T47D (cell line): ENCODE measurements at regions not wholly inside any gene's neighbourhood (a gene's known extent, or its start where the extent isn't known, plus 50 kb on each side); places are given as distances from the start of the nearest gene placed in this dataset.

Experiments used
- DNase-seq, 2 experiments: peaks; one replicate each; pipeline versions ENCODE4 v3.0.0 to v3.0.0-alpha.2; 2011 to 2012; ENCODE audit warnings: low read depth in 1 of 2, low spot score in 1 of 2
- JUND ChIP-seq: IDR thresholded peaks from 2 replicates; pipeline ENCODE4 v1.6.1; 2012; ENCODE audit warnings: low read depth
- in situ Hi-C: cut with HindIII; loops from 2 replicates; pipeline ENCODE4 v1.10.0; 2016; ENCODE audit warnings: low sequenced_read_pairs, low pct_unique_long_range_greater_than_20kb

- no peak for DNase-seq
- in situ Hi-C loops = no loop called here
- no peak for TF ChIP-seq JUND
Measured at GRCh38 chr4:11898796-11899195, 470.1 kb upstream of the HS3ST1 start.

DNA sequence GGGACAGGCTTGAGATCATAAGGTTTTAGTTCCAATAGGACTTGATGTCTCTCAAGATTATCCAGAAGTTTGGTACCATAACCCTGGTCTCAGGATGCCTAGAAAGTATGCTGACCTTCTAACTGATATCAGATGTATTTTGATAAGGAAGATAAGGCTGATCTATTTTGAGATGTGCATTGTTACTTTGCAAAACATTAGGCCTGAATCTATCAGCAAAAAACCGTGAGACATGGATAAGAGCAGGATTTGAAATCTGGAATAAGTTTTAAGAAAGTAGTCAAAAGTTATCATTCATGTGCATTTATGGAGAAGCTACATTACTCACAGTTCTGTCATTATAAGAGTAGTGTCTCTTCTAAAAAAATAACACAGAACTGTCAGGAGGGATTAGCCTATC lies 467.1 kb upstream of the HS3ST1 start:
- no peak for TF ChIP-seq JUND
- in situ Hi-C loops = no loop called here
- DNase-seq = no peak

DNA sequence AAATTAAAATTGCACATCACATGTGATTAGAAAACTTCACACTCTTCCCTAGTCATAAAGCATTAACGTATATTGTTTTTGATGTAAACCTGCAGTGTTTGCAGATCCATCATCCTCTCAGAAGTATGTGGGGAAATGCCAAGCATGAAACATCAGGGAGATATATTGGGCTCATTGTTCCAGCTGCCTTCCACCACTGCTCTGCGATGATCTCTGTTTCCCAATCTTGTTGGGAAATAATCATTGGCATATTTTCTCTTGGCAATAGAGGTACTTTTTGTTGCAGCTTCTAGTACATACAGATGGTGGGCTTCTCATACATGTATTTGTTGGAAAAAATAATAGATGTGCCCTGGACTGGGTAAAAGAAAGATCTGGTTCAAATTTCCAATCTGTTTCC lies 466.3 kb upstream of the HS3ST1 start:
- no peak for TF ChIP-seq JUND
- in situ Hi-C loops = no loop called here
- DNase-seq = no peak

GRCh38 chr4:11894221-11894620 lies 465.5 kb upstream of the HS3ST1 start:
- in situ Hi-C loops = no loop called here
- no peak for DNase-seq
- no peak for TF ChIP-seq JUND

DNA sequence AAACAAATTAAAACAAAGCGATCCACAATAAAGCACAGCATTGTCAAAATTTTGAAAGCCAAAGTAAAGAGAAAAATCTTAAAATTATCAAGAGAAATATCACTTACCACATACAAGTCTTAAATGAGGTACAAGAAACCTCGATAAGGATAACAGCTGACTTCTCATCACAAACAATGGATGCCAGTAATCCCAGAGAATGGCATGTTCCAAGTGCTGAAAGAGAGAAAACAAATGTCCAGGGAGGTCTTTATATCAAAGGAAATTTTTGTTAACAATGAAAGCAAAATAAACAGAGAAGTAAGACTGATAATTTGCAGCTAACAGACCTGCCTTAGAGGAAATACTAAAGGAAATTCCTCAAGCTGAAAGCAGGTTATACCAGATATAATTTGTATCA lies 460.4 kb upstream of the HS3ST1 start:
- DNase-seq = no peak
- in situ Hi-C loops = no loop called here
- TF ChIP-seq JUND = no peak

DNA sequence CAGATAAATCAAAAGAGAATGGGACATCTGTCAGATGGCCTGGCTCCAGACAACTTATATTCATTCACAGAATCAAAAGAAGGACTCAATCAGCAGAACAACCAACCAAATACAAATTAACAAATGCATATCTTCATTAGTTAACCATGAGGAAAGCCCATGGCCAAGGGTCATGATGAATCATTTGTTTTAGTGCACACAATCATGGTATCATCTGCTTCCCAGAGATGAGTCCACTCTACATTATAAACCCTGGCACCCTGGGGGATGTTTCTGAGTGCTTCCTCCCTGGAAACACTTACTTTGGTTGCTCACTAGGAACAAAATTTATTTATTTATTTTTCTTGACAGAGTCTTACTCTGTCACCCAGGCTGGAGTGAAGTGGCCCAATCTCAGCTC lies 453.3 kb upstream of the HS3ST1 start:
- DNase-seq = no peak
- in situ Hi-C loops = no loop called here
- no peak for TF ChIP-seq JUND

GRCh38 chr4:11881364-11881763 lies 452.7 kb upstream of the HS3ST1 start:
- DNase-seq = no peak
- no peak for TF ChIP-seq JUND
- in situ Hi-C loops = no loop called here

GRCh38 chr4:11878241-11878640 lies 449.5 kb upstream of the HS3ST1 start:
- no peak for TF ChIP-seq JUND
- DNase-seq = no peak
- in situ Hi-C loops = no loop called here

DNA sequence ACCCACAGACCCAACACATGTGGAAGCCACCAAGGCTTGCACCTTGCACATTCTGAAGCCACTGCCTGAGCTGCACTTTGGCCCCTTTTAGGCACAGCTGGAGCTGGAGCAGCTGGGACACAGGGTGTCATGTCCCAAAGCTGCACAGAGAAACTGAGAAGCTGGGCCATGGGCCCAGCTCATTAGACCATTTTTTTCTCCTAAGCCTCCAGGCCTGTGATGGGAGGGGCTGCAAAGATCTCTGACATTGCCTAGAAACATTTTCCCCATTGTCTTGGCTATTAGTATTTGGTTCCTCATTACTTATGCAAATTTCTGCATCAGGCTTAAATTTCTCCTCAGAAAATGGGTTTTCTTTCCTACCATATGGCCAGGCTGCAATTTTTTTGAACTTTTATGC lies 447.4 kb upstream of the HS3ST1 start:
- in situ Hi-C loops = no loop called here
- TF ChIP-seq JUND = no peak
- DNase-seq = no peak

DNA sequence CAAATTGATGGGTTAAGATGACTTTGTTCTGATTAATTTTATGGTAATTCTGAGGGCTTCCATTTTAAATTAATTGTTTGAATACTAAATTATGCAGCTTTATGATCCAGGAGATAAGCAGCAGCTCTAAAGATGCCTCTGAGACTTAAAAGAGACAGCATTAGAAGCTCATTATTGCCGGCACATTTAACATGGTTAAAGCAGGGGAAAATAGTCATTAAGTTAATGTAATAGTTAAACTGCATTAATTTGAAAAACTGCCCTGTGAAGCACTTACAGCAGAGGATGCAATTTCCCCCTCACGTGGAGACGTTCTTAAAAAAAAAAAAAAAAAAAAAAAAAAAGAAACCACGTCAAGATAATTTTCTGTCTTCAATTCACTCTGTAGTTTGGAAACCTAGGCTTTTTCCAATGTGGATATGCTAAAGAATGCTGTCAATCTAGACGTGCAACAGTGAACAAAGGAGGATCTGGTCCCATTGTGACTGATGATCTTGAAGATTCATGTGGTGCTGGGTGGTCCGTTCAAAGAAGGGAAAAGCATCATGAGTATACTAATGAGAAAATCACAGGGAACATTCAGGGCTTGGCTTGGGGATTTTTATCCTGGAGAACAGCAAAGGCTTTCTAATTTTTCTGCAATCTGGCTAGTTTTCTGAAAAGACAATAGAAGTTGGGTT lies 440.6 kb upstream of the HS3ST1 start:
- no peak for TF ChIP-seq JUND
- in situ Hi-C loops = no loop called here
- DNase-seq = no peak

GRCh38 chr4:11866391-11866790 lies 437.7 kb upstream of the HS3ST1 start:
- DNase-seq = no peak
- in situ Hi-C loops = no loop called here
- TF ChIP-seq JUND = no peak

GRCh38 chr4:11860996-11861395 lies 432.3 kb upstream of the HS3ST1 start:
- no peak for DNase-seq
- no peak for TF ChIP-seq JUND
- in situ Hi-C loops = no loop called here

DNA sequence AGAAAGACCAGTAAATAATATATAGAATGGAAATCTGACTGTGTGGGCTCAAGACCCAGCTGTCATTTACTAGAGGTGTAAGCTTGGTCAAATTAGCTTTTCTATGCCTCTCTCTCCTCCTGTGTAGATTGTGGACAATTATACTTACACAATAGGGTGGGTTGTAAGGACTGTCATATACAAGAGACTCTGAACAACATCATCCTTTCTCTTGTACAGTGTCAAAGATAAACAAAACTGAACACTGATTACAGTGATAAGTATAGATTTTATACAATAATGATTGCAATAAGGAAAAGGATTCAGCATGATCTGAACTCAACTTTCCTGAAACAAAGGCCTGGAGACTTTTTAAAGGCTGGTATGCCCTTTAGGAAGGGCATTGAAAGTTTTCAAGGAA lies 429.2 kb upstream of the HS3ST1 start:
- no peak for TF ChIP-seq JUND
- no peak for DNase-seq
- in situ Hi-C loops = no loop called here

DNA sequence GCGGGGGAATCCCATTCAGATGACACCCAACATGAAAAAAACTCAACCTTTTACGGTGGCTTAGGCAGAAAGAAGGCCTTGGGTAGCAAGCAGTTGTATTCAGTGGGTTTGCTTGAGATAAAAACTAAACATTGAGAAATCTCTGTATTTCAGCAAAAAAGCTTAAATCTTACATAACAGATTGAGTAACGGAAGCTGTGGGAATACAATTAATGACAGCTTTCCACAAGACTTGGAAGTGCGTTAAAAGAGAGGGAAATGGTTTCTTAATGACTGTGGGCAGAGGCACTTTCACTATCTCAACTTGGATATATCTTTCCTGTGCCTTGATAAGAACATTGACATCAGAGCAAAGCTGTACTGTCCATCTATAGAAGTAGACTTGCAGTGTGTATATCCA lies 418.5 kb upstream of the HS3ST1 start:
- no peak for TF ChIP-seq JUND
- DNase-seq = no peak
- in situ Hi-C loops = no loop called here
